NCI-H526 (cell line): ENCODE measurements at regions not wholly inside any gene's neighbourhood (a gene's known extent, or its start where the extent isn't known, plus 50 kb on each side); places are given as distances from the start of the nearest gene placed in this dataset.
A peak's percentile ranks its signal among the peaks of the same experiment; 100 is the strongest.
"Not testable (repeated sequence)": the region's sequence is repeated elsewhere in the genome, so short reads cannot be mapped to it uniquely, and the experiment has no call there.

Experiments
- DNase-seq, 2 experiments: peaks; one replicate each; lab custom pipeline; 2025; lab: John Stamatoyannopoulos, UW

GRCh38 chr3:110393941-110394340, 677.7 kb upstream of the NECTIN3 start:
- no peak for DNase-seq

GRCh38 chr3:110397115-110397514, 674.5 kb upstream of the NECTIN3 start:
- DNase-seq = no peak

- DNase-seq = no peak
Observed at GRCh38 chr3:110400315-110400714, 671.3 kb upstream of the NECTIN3 start.

GRCh38 chr3:110405830-110406585, 665.6 kb upstream of the NECTIN3 start:
- no peak for DNase-seq

GRCh38 chr3:110413266-110413665, 658.4 kb upstream of the NECTIN3 start:
- no peak for DNase-seq

- DNase-seq = no peak
Observed at GRCh38 chr3:110413807-110414748, 657.5 kb upstream of the NECTIN3 start.

GRCh38 chr3:110414855-110415254, 656.8 kb upstream of the NECTIN3 start:
- DNase-seq = no peak

GRCh38 chr3:110419096-110419495, 652.5 kb upstream of the NECTIN3 start:
- DNase-seq = no peak

GRCh38 chr3:110419601-110420000, 652.0 kb upstream of the NECTIN3 start:
- no peak for DNase-seq

- no peak for DNase-seq
Observed at GRCh38 chr3:110420158-110420641, 651.4 kb upstream of the NECTIN3 start.

- DNase-seq = no peak
Observed at GRCh38 chr3:110423276-110423675, 648.3 kb upstream of the NECTIN3 start.

- no peak for DNase-seq
Observed at GRCh38 chr3:110430146-110430545, 641.5 kb upstream of the NECTIN3 start.

- DNase-seq = no peak
Observed at GRCh38 chr3:110436209-110436608, 635.4 kb upstream of the NECTIN3 start.

- not testable (repeated sequence) for DNase-seq
Observed at GRCh38 chr3:110440066-110440653, 631.5 kb upstream of the NECTIN3 start.

GRCh38 chr3:110454066-110454465, 617.5 kb upstream of the NECTIN3 start:
- no peak for DNase-seq

GRCh38 chr3:110456001-110456400, 615.6 kb upstream of the NECTIN3 start:
- no peak for DNase-seq

GRCh38 chr3:110456438-110457138, 615.0 kb upstream of the NECTIN3 start:
- no peak for DNase-seq

- no peak for DNase-seq
Observed at GRCh38 chr3:110457508-110457907, 614.1 kb upstream of the NECTIN3 start.

GRCh38 chr3:110459021-110459420, 612.6 kb upstream of the NECTIN3 start:
- DNase-seq = no peak

- DNase-seq = peak in 1 of 2 experiments; percentile 3
Observed at GRCh38 chr3:110470310-110470709, 601.3 kb upstream of the NECTIN3 start.

GRCh38 chr3:110473405-110473804, 598.2 kb upstream of the NECTIN3 start:
- no peak for DNase-seq

GRCh38 chr3:110474397-110474796, 597.2 kb upstream of the NECTIN3 start:
- no peak for DNase-seq
